NCI-H2107 (cell line): ENCODE measurements at regions not wholly inside any gene's neighbourhood (a gene's known extent, or its start where the extent isn't known, plus 50 kb on each side); places are given as distances from the start of the nearest gene placed in this dataset.
"Not testable (repeated sequence)": the region's sequence is repeated elsewhere in the genome, so short reads cannot be mapped to it uniquely, and the experiment has no call there.

Experiments used
- DNase-seq: peaks from one replicate; lab custom pipeline; 2025; lab: John Stamatoyannopoulos, UW

GRCh38 chr3:106399761-106400160, 530.9 kb upstream of the CBLB start:
- DNase-seq = no peak

GRCh38 chr3:106401666-106402490, 533.1 kb upstream of the CBLB start:
- DNase-seq = no peak

- no peak for DNase-seq
Observed at GRCh38 chr3:106403371-106404145, 534.7 kb upstream of the CBLB start.

GRCh38 chr3:106413683-106414082, 544.9 kb upstream of the CBLB start:
- no peak for DNase-seq

DNA sequence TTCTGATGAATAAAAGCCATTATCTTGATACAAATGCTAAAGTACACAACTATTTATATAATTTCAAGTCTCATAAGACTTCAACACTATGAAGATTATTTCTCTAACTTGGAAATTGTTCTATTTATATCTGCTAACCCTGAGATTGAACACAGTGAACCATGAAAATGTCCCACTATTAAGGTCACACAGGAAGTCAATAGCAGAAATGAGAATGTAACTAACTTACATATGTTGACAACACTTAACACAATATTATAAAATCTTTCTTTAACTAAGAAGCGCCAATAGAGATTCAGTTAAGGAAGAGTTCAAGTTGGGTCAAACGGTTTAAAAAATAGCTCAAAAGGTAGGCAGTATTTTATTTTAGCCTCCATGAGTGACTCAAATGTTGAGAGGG, 551.8 kb upstream of the CBLB start:
- DNase-seq = no peak

DNA sequence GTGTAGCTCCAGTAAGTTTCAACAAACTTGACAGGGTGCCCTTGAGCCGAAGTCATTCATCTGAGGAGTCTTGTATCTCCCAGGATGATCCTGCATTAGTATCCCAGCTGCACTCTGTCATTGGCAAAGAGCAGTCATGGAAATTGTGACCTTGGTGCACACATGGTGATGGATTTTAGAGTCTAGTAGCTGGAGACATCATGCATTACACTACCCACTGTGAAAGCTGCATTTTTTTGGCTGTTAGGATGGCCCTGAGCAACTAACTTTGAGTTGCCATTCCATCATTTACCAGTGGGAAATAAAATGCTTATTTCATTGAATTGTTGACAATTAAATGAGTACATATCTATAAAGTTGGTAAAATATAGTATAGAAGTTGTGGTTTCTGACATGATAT, 552.6 kb upstream of the CBLB start:
- DNase-seq = no peak

- no peak for DNase-seq
Observed at GRCh38 chr3:106421909-106422308, 553.1 kb upstream of the CBLB start.

- DNase-seq = no peak
Observed at GRCh38 chr3:106423321-106424225, 554.8 kb upstream of the CBLB start.

GRCh38 chr3:106425026-106425425, 556.2 kb upstream of the CBLB start:
- no peak for DNase-seq

DNA sequence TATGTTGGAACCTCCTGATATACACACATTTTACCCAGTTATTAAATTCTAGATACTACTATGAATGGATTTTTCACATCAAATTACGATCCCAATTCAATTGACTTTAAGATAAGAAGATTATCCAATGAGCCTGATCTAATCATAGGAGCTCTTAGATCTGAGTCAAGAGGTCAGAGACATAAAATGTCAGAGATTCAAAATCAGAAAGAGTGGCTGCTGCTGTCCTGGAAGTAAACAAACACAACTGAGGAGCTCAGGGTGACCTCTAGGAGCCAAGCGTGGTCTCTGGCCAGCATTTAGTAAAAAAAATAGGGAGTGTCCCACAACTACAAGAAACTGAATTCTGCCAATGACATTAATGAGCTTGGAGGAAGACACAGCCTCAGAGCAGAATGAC, 557.1 kb upstream of the CBLB start:
- no peak for DNase-seq

DNA sequence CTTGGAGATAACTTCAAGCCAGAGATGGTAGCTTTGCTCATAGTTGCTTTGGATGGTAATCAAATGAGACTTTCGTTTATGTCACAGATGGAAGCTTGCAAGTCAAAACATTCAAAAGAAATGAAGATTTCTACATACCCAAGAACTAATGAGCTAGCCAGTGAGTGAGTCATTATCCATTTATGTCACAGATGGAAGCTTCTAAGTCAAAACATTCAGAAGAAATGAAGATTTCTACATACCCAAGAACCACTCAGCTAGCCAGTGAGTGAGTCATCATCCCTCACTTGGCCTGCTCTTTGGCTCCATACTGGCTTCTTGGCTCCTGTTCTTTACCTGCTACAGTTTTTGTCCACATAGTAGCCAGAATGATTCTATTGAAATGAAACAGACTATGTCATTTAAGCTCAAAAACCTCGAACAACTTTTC, 559.8 kb upstream of the CBLB start:
- no peak for DNase-seq

DNA sequence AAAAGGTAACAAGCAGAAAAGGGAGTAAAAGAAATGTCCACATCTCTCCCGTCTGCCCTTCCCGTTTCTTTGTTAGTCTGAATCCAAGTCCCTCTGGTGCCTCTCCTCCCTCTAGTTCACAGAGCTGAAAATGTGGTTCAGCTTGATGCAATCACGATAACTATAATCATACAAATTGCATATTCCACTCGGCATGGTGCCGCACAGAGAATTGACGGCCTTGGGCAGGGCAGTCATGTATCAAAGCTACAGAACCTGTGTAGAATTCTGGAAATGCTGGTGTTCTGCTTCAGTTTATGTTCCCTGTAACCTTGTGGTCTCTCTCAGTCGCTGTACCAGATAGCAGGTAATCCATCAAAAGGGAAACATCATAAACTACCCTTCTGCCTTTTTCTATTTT, 562.9 kb upstream of the CBLB start:
- DNase-seq = no peak

DNA sequence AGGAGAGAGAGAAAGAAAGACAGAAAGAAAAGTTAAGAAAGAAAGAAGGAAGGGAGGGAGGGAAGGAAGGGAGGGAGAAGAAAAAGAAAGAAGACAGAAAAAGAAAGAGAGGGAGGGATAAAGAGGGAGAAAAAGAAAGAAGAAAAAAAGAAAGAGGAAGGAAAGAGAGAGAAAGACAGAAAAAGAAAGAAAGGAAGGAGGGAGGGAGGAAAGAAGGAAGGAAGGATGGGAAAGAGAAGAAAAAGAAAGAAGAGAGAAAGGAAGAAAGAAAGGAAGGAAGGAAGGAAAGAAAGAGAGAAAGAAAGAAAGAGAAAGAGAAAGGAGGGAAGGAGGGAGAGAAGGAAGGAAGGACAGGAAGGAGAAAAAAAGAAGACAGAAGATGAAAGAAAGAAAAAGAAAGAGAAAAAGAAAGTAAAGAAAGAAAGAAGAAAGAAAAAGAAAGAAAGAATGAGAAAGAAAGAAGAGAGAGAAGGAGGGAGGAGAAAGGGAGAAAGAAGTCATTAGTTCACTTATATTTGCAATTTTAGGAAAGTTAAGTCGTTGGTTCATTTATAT, 567.2 kb upstream of the CBLB start:
- no peak for DNase-seq

DNA sequence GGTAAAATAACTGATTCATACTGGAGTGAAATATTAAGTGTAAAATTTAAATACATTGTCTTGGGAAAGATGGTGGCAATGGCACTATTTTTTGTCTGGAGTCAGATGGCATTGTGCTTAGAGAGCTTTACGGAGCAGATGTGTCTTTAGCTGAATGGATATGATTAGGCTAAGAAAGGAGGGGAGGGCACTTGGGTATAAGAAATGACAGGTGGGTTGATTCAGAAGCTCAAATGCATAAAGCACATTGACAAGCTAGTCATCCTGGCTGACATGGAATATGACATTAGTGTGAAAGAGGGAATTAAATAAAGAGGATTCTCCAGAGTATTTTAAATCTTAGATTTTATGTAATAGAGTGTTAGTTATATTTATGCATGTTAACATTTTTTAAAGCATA, 570.1 kb upstream of the CBLB start:
- DNase-seq = no peak

DNA sequence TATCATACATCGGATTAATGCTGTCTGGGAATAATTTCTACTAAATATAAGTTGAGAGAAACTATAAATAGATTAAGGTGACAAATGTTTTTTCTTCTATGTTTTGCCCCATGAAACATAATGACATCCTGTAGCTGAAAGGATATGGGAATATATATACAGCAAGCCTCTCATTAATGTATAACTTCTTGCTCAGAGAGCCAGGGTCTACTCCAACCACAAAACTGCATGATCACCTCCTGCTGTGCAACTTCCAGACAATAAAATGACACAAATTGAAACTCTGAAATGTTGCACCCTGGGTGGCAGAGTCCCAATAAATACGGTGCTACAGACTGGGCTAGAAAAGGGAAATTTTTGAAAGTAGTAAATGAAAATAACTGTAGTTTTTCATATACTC, 571.9 kb upstream of the CBLB start:
- DNase-seq = no peak

DNA sequence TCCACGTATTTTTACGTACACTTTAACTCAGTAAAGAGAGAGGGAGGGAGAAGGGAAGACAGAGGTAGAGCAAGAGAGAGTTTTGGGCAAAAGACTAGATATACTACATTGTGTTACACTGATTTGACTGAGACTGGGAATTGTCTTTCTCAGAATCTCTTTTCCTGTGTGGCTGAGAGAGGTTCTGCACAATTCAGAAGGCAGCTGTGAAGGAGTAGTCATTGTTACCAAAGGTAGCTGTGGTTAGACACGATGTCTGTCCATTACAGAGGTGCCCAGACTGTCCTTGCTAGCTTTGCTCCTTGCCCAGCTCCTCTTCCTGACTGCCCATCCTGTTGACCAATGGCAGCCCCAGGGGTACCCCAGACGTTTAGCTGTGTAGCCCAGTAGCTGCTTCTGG, 577.5 kb upstream of the CBLB start:
- no peak for DNase-seq

DNA sequence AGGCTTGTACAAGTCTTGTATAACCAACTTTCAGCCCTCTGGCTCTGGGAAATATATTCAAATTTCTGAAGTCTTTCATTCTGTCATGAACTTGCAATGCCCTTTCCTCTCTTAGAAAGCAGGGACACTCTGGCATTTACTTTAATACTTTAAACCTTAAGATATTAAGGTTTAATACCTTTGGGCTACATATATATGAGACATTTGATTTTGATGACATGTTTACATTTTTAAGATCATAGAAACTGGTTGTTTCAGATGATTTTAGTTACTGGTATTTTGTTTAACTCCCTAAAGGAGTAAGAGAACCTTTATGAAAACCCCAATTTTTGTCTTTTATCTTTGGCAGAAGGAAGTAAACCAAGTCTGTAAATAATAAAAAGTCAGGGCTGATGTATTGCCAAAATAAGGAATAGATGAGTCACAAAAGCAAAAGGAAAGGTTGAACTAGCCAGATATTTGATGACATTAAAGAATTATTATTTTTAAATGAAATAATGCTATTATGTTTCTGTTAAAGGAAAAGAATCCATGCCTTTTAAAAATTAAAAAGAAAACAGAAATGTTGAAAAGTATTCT, 579.0 kb upstream of the CBLB start:
- no peak for DNase-seq

DNA sequence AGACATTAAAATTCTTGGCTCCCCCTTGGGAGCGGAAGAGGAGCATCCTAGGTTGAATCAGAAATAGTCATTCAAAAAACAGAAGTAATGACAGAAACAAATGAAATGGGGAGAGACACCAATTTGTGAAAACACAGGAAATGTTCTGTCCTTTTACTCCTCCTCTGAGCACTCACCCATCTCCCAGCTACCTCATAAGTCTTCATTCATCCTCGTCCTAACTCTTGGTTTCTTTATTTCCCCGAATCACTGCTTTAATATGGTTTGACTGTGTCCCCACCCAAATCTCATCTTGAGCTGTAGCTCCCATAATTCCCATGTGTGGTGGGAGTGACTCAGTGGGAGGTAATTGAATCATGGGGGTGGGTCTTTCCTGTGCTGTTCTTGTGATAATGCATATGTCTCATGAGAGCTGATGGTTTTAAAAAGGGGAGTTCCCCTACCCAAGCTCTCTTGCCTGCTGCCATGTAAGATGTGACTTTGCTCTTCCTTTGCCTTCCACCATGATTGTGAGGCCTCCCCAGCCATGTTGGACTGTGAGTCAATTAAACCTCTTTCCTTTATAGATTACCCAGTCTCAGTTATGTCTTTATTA, 579.7 kb upstream of the CBLB start:
- not testable (repeated sequence) for DNase-seq

DNA sequence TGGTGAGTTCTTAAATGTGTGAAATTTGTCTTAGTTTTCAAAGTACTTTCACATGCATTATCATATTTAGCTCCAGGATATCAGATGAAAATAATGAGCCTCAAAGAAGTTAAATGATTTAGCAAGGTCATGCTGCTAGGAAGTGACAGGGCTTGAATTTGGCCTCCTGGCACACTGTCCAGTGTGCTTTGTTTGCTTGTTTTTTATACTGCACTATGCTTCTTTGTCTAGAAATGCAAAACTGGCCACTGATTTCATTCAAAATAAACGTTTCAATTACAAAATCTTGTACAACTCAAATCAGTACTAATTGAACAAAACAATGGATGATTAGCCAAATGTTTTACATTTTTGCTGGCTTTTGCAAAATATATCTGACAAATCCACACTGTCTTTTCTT, 583.3 kb upstream of the CBLB start:
- no peak for DNase-seq

GRCh38 chr3:106454497-106454896, 585.7 kb upstream of the CBLB start:
- no peak for DNase-seq
